ENCODE measurements at regions not wholly inside any gene's neighbourhood (a gene's known extent, or its start where the extent isn't known, plus 50 kb on each side); places are given as distances from the start of the nearest gene placed in this dataset.

DNA sequence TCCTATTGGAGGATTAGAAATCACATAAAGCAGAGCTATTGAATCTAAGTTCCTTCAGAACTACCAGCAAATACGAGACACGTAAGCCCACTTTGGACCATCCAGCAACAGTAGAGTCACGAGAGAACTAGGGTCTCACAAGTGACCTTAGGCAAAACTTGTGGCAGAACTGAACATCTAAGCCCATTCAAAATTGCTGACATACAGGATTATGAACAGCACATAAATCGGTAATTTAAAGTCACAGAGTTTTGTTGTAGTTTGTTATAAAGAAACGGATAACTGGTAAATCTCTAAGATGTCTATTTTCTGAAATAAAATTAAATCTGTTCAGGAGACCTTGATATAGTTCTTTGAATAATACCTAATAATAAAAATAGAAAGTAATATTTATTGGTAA, 1366.0 kb downstream of the NCAM2 start:
- TF ChIP-seq, protein P1, sequence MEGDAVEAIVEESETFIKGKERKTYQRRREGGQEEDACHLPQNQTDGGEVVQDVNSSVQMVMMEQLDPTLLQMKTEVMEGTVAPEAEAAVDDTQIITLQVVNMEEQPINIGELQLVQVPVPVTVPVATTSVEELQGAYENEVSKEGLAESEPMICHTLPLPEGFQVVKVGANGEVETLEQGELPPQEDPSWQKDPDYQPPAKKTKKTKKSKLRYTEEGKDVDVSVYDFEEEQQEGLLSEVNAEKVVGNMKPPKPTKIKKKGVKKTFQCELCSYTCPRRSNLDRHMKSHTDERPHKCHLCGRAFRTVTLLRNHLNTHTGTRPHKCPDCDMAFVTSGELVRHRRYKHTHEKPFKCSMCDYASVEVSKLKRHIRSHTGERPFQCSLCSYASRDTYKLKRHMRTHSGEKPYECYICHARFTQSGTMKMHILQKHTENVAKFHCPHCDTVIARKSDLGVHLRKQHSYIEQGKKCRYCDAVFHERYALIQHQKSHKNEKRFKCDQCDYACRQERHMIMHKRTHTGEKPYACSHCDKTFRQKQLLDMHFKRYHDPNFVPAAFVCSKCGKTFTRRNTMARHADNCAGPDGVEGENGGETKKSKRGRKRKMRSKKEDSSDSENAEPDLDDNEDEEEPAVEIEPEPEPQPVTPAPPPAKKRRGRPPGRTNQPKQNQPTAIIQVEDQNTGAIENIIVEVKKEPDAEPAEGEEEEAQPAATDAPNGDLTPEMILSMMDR (IDR thresholded peaks at IDR 0.05): no peak
- TF ChIP-seq POLR2A (IDR thresholded peaks at IDR 0.05): no peak

All from uterus (tissue), 2 donors.